NCI-H2227 (cell line): ENCODE measurements at regions not wholly inside any gene's neighbourhood (a gene's known extent, or its start where the extent isn't known, plus 50 kb on each side); places are given as distances from the start of the nearest gene placed in this dataset.
A peak's percentile ranks its signal among the peaks of the same experiment; 100 is the strongest.

ENCODE experiments used
- DNase-seq: peaks from one replicate; lab custom pipeline; 2025; ENCODE audit not compliant: unreplicated experiment; lab: John Stamatoyannopoulos, UW

DNA sequence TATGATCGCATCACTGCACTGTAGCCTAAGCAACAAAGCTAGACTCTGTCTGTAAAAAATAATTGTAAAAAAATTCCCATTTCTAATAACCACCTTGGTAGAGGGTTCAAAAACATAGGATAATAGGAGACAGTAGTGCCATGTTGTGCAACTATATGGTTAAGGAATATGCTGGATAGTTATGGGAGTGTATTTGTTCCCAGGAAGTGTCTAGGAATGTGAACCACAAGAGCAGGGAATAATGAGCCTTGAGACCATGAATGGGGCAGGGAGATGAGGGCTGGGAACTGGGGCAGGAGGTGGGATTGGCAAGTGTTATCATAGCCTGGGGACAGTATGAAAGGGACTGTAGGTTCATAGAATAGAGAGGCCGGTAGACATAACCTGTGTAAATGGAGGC, 50.4 kb downstream of the RUSC2 start:
- DNase-seq = no peak

DNA sequence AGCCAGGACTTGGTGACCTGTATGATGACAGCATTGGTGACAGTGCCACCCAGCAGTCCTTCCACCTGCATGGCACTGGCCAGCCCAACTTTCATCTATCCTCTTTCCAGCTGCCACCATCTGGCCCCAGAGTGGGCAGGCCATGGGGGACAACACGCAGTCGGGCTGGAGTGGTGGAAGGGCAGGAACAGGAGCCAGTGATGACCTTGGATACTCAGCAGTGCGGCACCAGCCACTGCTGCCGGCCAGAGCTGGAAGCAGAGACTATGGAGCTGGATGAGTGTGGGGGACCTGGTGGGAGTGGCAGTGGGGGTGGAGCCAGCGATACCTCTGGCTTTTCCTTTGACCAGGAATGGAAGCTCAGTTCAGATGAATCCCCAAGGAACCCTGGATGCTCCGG, 56.9 kb downstream of the RUSC2 start:
- no peak for DNase-seq

DNA sequence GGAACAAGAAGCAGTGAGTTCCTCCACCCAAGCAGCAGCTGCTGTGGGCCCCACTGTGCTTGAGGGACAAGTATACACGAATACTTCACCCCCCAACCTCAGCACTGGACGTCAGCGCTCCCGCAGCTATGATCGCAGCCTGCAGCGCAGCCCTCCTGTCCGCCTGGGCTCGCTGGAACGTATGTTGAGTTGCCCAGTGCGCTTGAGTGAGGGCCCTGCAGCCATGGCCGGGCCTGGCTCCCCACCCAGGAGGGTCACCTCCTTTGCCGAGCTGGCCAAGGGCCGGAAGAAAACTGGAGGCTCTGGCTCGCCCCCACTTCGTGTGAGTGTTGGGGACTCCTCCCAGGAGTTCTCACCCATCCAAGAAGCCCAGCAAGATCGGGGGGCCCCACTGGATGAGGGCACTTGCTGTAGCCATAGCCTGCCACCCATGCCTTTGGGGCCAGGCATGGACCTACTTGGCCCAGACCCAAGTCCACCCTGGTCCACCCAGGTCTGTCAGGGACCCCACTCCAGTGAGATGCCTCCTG, 57.1 kb upstream of the TESK1 start:
- DNase-seq = no peak

DNA sequence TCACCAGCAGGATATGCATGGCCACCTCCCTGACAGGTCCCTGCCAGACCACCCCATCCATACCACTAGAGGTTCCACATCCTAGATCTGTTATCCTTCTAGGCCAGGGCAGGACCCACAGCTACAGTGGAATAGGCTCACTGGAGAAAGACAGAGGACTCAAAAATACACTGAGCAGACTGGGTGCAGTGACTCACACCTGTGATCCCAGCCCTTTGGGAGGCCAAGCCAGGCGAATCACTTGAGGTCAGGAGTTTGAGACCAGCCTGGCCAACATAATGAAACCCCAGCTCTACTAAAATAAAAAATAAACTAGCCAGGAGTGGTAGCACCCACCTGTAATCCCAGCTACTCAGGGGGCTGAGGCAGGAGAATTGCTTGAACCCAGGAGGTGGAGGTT, 56.5 kb upstream of the TESK1 start:
- no peak for DNase-seq

DNA sequence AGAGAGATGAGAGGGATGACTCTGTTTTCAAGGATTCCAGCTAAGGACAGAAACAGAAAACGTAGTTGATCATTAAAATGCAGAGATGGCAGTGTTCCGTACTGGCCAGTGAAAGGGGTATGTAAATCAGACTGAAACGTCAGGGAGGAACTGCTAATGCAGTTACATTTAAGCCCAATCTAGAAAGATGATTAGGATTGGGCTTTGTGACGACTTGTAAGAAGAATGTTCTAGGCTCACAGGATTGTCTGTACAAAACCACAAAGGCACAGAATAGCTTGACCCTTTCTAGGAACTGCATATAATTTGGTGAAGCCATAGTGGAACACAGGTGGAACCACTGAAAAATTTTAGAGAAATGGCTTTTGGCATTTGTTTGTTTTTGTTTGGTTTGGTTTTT, 55.6 kb upstream of the TESK1 start:
- DNase-seq = no peak

DNA sequence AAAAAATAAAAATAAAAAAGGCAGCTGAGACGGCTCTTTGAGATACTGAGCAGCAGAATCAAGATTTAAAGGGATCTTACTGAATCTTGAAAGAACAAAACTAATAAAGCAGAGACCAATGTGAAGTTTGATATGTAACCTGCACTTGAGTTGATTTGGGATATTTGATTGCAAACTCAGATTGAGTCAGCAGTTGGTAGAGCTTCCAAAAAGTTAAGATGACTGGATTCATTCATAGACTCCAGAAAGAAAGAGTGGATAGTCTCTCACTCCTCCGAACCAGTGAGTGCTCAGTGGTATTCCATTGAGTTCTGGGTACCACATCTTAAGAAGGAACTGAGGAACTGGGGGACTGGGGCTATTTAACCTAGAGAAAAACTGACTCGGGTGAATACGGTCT, 52.7 kb upstream of the TESK1 start:
- no peak for DNase-seq

DNA sequence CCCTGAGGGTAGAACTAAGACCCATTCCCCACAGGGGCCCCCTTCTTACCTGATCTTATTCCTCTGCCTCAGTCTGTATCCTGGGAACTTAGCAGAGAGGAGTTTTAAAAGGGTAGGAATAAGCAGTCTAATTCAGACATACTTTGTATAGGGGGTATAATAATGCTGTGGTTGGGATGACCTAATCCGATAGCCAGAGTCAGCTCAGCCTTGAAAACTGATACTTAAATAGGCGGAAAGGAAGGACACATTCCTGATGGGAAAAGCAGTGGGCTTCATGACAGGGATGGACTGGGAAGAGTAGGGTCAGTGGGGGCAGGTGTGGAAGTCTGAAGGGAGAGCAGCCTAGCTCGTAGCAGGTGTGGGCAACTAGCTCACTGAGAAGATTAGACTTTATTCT, 52.2 kb upstream of the TESK1 start:
- DNase-seq = no peak

DNA sequence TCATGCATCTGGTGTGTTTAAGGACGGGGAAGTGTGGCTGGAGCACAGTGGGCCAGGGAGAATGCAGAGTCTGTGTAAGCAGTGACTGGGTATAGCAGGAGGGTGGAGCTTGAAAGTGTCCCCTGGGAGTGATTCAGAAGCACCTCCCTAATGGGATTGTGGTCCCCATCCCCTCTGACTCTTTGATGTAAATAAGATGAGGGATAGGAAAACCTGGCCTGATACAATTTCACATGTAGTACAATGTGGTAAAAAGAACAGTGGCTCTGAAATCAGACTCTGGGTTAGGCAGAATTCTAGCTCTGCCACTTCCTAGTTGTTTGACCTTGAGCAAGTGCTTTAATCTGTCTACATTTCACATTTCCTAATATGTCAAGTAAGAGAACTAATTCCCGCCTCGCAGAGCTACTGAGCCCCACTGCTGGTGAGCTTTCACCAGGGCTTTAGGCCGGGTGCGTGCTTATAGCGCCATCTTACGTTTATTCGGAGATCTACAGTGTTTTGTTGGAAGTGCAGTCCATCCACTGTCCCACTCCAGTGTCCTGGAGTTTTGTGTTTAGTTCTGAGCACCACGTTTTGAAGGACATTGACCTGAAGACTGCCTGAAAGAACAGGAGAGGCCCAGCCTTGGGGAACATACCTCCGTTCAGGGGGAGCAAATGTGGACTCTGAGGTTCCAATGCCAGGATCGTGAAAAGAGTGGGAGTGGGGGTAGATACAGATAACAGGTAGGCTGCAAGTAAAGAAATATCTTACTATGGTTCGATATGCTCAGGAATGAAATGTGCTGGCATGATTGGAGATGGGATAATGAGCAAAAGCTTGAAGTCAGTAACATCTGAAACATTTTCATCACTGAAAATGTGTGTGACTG, 51.2 kb upstream of the TESK1 start:
- peak; percentile 75 for DNase-seq

DNA sequence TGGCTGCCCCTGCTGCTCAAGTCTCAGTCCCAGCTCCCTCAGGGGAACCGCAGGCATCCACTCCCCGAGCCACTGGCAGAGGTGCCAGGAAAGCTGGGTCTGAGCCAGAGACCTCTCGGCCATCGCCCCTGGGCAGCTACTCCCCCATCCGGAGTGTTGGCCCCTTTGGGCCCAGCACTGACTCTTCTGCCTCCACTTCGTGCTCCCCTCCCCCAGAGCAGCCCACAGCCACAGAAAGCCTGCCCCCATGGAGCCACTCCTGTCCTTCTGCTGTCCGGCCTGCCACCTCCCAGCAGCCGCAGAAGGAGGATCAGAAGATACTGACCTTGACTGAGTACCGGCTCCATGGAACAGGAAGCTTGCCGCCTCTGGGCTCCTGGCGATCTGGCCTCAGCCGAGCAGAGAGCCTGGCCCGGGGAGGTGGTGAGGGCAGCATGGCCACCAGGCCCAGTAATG, 49.8 kb upstream of the TESK1 start:
- DNase-seq = no peak
